ENCODE measurements at regions not wholly inside any gene's neighbourhood (a gene's known extent, or its start where the extent isn't known, plus 50 kb on each side); places are given as distances from the start of the nearest gene placed in this dataset.
"Not testable (repeated sequence)": the region's sequence is repeated elsewhere in the genome, so short reads cannot be mapped to it uniquely, and the experiment has no call there.

- Histone ChIP-seq H3K27me3 (replicated peaks; ENCODE audit: insufficient read depth) (no peaks in the 10 kb centered on the region), H3K27ac (no peak overlapping the region), H3K36me3 (no peaks in the 10 kb centered on the region), H3K9me3 (no peaks in the 10 kb centered on the region), H3K4me3 (no peak overlapping the region), H3K4me1 (ENCODE audit: control insufficient read depth in 1 of 2, low read depth in 2 of 2) (peaks cover 0 to 10% of the 10 kb centered on the region in 2 donors)
- no peak for TF ChIP-seq CTCF (IDR thresholded peaks at IDR 0.05)
- no peak for ATAC-seq (ENCODE audit: insufficient number of reproducible peaks, low FRiP score, low read depth)
- no peak for DNase-seq (ENCODE audit: low spot score)
Observed at GRCh38 chr9:104319685-104320084, 184.4 kb upstream of the OR13F1 start.

- DNase-seq (ENCODE audit: low spot score) (no peak), ATAC-seq (ENCODE audit: insufficient number of reproducible peaks, low FRiP score, low read depth) (no peak)
- no peaks in the 10 kb centered on the region for H3K36me3 ChIP-seq
- TF ChIP-seq CTCF (IDR thresholded peaks at IDR 0.05), result no peak
- no peaks in the 10 kb centered on the region for H3K27me3 ChIP-seq (replicated peaks; ENCODE audit: insufficient read depth)
- no peaks in the 10 kb centered on the region for H3K9me3 ChIP-seq
- H3K4me1 ChIP-seq (ENCODE audit: control insufficient read depth in 1 of 2, low read depth in 2 of 2), result peaks cover 0 to 10% of the 10 kb centered on the region in 2 donors
- no peak overlapping the region for H3K4me3 ChIP-seq
- H3K27ac ChIP-seq, result no peak overlapping the region
Observed at GRCh38 chr9:104322596-104322995, 181.5 kb upstream of the OR13F1 start.

- H3K9me3 ChIP-seq; H3K27me3 ChIP-seq (replicated peaks; ENCODE audit: insufficient read depth); DNase-seq (ENCODE audit: low spot score); H3K27ac ChIP-seq; ATAC-seq (ENCODE audit: insufficient number of reproducible peaks, low FRiP score, low read depth); H3K4me3 ChIP-seq; H3K36me3 ChIP-seq: not testable (repeated sequence)
- H3K4me1 ChIP-seq (ENCODE audit: control insufficient read depth in 1 of 2, low read depth in 2 of 2), result peaks cover 0 to 13% of the 10 kb centered on the region in 2 donors
Observed at GRCh38 chr9:104323967-104324694, 179.9 kb upstream of the OR13F1 start.

GRCh38 chr9:104326912-104327311 lies 177.2 kb upstream of the OR13F1 start:
- Histone ChIP-seq H3K27me3 (replicated peaks; ENCODE audit: insufficient read depth) (no peaks in the 10 kb centered on the region), H3K36me3 (no peaks in the 10 kb centered on the region), H3K9me3 (no peaks in the 10 kb centered on the region), H3K27ac (no peak overlapping the region), H3K4me1 (ENCODE audit: control insufficient read depth in 1 of 2, low read depth in 2 of 2) (peaks cover 0 to 12% of the 10 kb centered on the region in 2 donors), H3K4me3 (no peak overlapping the region)
- no peak for DNase-seq (ENCODE audit: low spot score)
- no peak for ATAC-seq (ENCODE audit: insufficient number of reproducible peaks, low FRiP score, low read depth)
- TF ChIP-seq CTCF (IDR thresholded peaks at IDR 0.05), result no peak

- Histone ChIP-seq H3K36me3 (no peaks in the 10 kb centered on the region), H3K9me3 (no peaks in the 10 kb centered on the region), H3K4me1 (ENCODE audit: control insufficient read depth in 1 of 2, low read depth in 2 of 2) (peaks cover 0 to 3% of the 10 kb centered on the region in 2 donors), H3K27me3 (replicated peaks; ENCODE audit: insufficient read depth) (no peaks in the 10 kb centered on the region), H3K4me3 (no peak overlapping the region), H3K27ac (no peak overlapping the region)
- TF ChIP-seq CTCF (IDR thresholded peaks at IDR 0.05), result no peak
- DNase-seq (ENCODE audit: low spot score), result no peak
- ATAC-seq (ENCODE audit: insufficient number of reproducible peaks, low FRiP score, low read depth), result no peak
Observed at GRCh38 chr9:104329245-104329644, 174.8 kb upstream of the OR13F1 start.

- Histone ChIP-seq H3K9me3 (peaks cover 4% of the 10 kb centered on the region), H3K4me1 (ENCODE audit: control insufficient read depth in 1 of 2, low read depth in 2 of 2) (peaks cover 0 to 3% of the 10 kb centered on the region in 2 donors), H3K36me3 (no peaks in the 10 kb centered on the region), H3K4me3 (no peak overlapping the region), H3K27me3 (replicated peaks; ENCODE audit: insufficient read depth) (no peaks in the 10 kb centered on the region), H3K27ac (no peak overlapping the region)
- DNase-seq (ENCODE audit: low spot score), result no peak
- no peak for ATAC-seq (ENCODE audit: insufficient number of reproducible peaks, low FRiP score, low read depth)
- TF ChIP-seq CTCF (IDR thresholded peaks at IDR 0.05), result no peak
Observed at GRCh38 chr9:104330841-104331240, 173.2 kb upstream of the OR13F1 start.
